GM21528 (cell line): ENCODE measurements at regions not wholly inside any gene's neighbourhood (a gene's known extent, or its start where the extent isn't known, plus 50 kb on each side); places are given as distances from the start of the nearest gene placed in this dataset.
"Not testable (repeated sequence)": the region's sequence is repeated elsewhere in the genome, so short reads cannot be mapped to it uniquely, and the experiment has no call there.

ENCODE experiments used
- ATAC-seq: cut with Tn5 transposase; IDR thresholded peaks from one replicate; pipeline ENCODE4 v1.9.1; 2021; ENCODE audit warnings: mild to moderate bottlenecking, moderate library complexity; ENCODE audit not compliant: unreplicated experiment, low FRiP score

DNA sequence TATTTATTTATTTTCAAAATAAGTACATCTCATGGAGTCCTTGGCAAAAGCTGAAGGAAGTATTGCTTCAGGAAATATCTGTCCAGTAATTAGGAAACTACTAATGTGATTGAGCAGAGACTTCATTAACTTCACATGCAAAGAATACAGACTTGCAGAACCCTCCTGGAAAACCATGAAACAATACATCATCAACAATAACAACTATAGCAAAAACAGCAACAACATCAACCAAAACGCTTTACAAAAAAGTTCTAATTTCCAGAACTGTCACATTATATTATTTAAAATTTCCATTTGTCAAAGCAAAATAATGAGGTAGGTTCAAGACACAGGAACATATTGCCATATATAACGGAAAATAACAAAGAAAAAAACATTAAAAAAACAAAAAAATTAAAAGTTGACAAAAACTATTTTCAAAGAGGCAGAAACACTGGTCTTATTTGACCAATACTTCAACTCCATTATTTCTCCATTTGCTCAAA, 79.8 kb upstream of the TOP3B start:
- ATAC-seq = no peak

- no peak for ATAC-seq
These were observed 78.8 kb upstream of the TOP3B start for GRCh38 chr22:22061085-22062077.

DNA sequence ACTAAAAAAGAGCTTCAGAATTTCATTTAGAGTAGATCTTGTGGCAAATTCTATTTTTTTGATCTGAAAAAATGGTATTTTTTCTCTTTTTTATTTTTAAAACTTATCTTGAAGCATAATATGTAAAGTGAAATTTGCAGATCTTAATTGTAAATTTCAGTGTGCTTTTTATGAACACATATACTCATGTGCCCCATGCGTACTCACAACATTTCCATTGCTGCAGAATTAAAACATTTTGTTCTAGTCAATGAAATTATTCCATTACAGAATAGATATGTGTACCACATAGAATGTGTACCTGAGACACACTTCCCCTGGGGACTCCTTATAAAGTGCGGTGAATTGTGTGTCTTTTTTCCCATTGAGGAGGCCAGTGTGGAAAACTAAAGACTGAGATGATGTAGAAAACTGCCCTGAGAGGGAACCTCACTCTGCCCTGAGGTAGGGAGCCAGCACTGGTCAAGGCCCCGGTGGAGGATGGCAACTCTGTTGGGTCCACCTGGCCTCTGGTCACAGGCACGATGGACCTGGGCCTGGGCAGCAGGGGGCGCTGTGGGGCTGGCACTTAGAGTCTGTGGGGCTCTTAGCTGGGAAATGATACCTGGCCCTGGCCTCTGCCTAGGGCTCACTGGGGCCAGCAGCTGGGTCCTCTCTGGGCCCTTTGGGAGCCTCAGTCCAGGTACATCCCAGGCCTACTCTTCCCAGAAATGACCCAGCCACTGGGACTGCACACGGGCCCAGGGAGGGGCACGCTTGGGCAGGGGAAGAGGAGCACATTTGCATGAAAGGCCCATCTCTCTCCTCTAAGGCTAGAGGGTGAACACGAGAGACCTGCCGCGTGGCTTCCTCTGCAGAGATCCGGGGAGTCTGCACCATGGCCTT, 77.9 kb upstream of the TOP3B start:
- no peak for ATAC-seq

DNA sequence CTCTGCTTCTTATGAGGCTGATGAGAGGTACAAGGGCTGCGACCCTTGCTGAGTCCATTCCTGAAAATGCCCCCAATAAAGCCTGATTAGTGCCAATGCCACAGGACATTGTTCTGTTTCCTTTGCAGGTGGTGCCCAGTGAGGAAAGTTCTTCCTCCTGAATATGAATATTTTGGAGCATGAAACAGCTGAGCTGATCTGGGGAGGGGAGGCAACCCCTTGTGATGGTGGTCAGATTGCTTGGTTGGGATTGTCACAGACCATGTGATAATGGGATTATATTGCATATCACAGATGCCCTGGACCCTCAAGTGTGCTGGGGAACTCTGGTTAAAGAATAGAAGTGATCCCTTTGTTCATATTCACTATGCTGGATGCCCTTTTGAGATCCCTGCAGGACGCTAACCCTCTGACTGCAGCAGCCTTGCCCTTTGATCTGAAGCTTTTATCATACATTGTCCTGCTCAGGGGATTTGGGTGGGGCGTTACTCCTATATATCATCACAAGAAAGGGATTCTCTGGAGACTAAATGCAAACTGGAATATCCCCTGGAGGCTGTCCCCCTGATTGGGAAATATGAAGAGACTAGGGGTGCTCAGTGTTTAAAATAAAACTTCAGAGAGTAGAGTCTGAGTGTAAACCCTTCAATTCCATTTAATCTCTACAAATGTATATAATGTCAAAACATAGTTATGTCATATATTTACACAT, 76.9 kb upstream of the TOP3B start:
- ATAC-seq = no peak

- no peak for ATAC-seq
These were observed 76.2 kb upstream of the TOP3B start for GRCh38 chr22:22058633-22059290.

- ATAC-seq = no peak
These were observed 75.2 kb upstream of the TOP3B start for GRCh38 chr22:22057617-22058378.

DNA sequence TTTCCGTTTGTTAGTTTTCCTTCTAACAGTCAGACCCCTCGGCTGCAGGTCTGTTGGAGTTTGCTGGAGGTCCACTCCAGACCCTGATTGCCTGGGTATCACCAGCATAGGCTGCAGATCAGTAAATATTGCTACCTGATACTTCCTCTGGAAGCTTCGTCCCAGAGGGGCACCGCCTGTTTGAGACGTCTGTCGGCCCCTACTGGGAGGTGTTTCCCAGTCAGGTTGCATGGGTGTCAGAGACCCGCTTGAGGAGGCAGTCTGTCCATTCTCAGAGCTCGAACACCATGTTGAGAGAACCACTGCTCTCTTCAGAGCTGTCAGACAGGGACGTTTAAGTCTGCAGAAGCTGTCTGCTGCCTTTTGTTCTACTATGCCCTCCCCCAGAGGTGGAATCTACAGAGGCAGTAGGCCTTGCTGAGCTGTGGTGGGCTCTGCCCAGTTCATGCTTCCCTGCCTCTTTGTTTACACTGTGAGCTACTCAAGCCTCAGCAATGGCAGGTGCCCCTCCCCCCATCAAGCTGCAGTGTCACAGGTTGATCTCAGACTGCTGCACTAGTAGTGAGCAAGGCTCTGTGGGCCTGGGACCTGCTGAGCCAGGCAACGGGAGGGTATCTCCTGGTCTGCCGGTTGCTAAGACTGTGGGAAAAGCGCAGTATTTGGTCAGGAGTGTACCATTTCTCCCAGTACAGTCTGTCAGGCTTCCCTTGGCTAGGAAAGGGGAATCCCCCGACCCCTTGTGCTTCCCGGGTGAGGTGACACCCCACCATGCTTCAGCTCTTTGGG, 74.4 kb upstream of the TOP3B start:
- not testable (repeated sequence) for ATAC-seq

DNA sequence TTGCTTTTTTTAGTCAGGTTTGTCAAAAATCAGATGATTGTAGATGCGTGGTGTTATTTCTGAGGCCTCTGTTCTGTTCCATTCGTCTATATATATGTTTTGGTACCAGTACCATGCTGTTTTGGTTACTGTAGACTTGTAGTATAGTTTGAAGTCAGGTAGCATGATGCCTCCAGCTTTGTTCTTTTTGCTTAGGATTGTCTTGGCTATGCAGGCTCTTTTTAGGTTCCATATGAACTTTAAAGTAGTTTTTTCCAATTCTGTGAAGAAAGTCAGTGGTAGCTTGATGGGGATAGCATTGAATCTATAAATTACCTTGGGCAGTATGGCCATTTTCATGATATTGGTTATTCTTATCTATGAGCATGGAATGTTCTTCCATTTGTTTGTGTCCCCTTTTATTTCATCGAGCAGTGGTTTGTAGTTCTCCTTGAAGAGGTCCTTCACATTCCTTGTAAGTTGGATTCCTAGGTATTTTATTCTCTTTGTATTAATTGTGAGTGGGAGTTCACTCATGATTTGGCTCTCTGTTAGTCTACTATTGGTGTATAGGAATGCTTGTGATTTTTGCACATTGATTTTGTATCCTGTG, 70.1 kb upstream of the TOP3B start:
- not testable (repeated sequence) for ATAC-seq

DNA sequence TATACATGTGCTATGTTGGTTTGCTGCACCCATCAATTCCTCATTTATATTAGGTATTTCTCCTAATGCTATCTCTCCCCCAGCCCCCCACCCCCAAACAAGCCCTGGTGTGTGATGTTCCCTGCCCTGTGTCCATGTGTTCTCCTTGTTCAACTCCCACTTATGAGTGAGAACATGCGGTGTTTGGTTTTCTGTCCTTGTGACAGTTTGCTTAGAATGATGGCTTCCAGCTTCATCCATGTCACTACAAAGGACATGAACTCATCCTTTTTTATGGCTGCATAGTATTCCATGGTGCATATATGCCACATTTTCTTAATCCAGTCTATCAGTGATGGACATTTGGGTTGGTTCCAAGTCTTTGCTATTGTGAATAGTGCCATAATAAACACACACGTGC, 68.4 kb upstream of the TOP3B start:
- not testable (repeated sequence) for ATAC-seq

DNA sequence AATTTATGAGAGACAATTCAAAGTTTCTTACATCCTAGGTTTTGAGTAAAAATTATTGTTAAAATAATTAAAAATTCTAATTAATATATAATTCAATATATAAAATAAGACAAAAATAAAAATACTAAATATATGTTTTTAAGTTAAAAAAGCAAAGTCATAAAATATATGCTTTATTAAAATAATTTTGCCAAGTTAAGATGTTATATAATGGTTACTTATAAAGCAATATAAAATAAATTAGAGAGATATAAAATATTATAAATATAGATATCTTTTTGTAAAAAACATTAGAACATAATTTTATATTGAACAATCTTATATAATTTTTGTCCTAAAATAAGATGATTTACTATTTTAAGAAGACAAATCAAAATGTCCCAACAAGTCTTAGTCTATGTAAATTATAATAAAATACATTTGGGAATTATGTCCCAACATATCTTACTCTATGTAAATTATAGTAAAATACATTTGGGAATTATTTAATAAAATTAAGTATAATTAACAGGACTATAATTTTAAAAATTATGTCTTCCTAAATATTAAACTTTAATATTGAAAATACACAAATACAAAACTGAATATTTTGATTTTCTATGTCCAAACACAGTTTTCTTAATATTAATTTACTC, 67.7 kb upstream of the TOP3B start:
- no peak for ATAC-seq

DNA sequence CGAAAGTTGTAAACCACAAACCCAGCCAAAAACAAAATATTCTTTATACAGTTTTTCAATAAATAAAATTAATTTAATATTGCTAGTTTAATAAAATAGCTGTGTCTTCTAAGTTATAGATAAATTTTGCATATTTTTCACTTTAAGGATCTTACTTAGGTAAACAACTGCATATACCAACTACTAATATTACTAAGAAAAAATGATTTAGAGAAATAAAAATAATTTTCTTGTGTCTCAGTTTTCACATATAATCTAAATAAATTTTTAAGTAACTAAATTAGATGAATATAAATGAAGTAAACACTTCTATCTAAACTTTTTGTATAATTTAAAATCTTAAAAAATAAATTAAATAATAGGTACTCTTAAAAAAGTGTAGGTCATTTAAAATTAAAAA, 67.1 kb upstream of the TOP3B start:
- ATAC-seq = no peak

DNA sequence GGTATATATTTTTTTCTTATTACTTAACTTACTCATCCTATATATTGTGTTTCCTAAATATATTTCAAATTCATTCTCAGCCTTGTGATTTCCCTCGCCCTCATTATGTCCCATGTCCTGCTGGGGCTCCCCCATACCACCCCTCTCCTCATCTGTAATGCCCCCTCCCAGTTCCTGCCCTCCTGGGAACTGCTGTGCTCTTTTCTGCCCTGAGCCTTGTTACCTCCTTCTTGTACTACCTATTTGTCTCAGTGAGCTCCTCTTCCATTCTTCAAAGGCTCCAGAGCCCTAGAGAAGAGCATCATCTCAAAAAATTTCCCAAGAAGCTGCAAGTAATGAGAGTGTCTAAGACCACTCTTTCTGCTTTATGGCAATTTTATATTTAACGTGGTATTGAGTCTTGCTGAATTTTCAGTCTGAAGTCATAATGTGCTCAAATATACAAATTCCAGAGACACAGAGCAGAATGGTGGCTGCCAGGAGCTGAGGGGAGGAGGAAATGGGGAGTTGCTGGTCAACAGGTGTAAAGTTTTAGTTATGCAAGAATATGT, 66.5 kb upstream of the TOP3B start:
- ATAC-seq = no peak

DNA sequence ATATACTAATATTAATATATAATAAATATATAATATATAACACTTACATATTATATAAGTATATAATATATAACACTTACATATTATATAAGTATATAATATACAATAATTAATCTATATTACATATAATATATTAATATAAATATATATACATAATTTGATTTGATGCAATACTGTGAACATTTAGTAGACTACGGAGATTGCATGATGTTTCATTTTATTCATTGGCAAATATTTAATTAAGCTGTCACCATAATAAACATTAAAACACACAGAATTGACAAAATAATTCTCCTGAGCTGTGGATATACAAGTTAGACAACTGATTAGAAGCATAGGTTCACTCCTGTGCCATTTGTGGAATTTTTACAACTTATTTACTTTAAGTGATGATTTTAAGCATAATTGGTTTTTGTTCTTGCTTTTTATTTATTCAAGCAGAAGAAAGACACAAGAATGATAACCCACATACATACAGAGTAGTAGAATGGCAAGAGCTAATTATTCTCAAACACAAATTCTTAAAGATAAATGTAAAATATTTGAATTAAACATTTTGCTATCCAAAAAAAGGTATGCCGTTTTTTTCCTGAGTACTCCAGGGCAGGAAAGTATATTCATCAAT, 65.8 kb upstream of the TOP3B start:
- no peak for ATAC-seq

DNA sequence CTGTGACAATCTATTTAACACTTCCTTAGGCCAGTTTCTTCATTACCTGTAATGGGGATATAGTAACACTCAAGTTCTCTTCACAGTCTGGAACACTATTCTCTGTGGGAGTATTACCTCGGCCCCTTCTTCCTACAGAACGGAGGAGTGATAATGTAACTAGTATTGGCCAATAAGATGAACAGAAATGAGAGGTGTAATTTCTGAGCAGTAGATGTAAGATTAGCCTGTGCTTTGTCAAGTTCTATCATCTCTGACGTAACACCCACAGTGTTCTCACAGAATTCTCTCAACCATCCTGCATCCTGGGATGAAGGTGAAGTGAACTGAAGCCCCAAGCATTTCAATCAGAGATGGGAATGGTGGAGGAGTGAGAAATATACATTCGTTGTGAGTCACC, 65.2 kb upstream of the TOP3B start:
- ATAC-seq = no peak

DNA sequence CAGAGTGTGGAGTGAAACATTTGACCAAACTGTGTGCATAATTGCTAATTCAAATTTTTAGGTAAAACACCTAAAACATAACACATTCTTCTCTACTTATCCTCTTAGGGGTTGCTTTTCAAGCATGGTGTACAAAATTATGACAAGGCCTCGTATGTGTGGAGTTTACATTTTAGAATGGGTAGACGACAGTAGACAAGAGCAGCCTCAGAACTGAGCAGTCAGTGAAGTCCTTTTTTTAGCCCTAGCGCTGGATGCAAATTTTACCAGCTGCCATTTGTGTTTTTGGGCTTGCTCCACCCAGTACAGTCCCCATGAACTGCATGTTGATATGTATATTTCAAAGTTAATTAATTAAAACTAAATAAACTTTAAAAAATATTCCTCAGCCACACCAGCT, 64.7 kb upstream of the TOP3B start:
- no peak for ATAC-seq

GRCh38 chr22:22046370-22046769, 63.8 kb upstream of the TOP3B start:
- no peak for ATAC-seq
